RWPE2 (cell line): ENCODE measurements at regions not wholly inside any gene's neighbourhood (a gene's known extent, or its start where the extent isn't known, plus 50 kb on each side); places are given as distances from the start of the nearest gene placed in this dataset.

Experiments used
- ATAC-seq: fragments of 200-7000 bp; cut with Tn5 transposase; 3 replicates; pipeline ENCODE4 v1.9.1; 2021; ENCODE audit warnings: low read depth
- DNase-seq: peaks from one replicate; pipeline ENCODE4 v3.0.0-alpha.2; 2020; ENCODE audit warnings: low spot score
- H3K27ac ChIP-seq: fragments of 450-650 bp; 2 replicates; pipeline ENCODE4 v1.5.1; 2017; ENCODE audit warnings: mild to moderate bottlenecking; ENCODE audit not compliant: poor library complexity, severe bottlenecking
- H3K27me3 ChIP-seq: fragments of 250-450 bp; sonication (Bioruptor Pico); 2 replicates; pipeline ENCODE4 v1.5.1; 2021; ENCODE audit warnings: mild to moderate bottlenecking, moderate library complexity; ENCODE audit not compliant: insufficient read depth, poor library complexity, severe bottlenecking
- H3K36me3 ChIP-seq: fragments of 250-450 bp; sonication (Bioruptor Pico); 2 replicates; pipeline ENCODE4 v1.5.1; 2020; ENCODE audit warnings: low read depth, mild to moderate bottlenecking, moderate library complexity
- H3K4me1 ChIP-seq: fragments of 250-450 bp; sonication (Bioruptor Pico); 2 replicates; pipeline ENCODE4 v1.5.1; 2021; ENCODE audit warnings: mild to moderate bottlenecking, moderate library complexity; ENCODE audit not compliant: insufficient read depth, poor library complexity, severe bottlenecking
- H3K4me3 ChIP-seq: fragments of 250-450 bp; sonication (Bioruptor Pico); 2 replicates; pipeline ENCODE4 v1.5.1; 2021; ENCODE audit warnings: mild to moderate bottlenecking, moderate library complexity; ENCODE audit not compliant: severe bottlenecking
- H3K9me3 ChIP-seq: fragments of 250-450 bp; sonication (Bioruptor Pico); 2 replicates; pipeline ENCODE4 v1.5.1; 2021; ENCODE audit warnings: mild to moderate bottlenecking, moderate library complexity; ENCODE audit not compliant: severe bottlenecking
- TF ChIP-seq, protein P1 (sequence below): fragments of 450-650 bp; IDR thresholded peaks from one replicate; pipeline ENCODE4 v1.5.1; 2017; ENCODE audit warnings: mild to moderate bottlenecking, moderate library complexity; ENCODE audit not compliant: poor library complexity, severe bottlenecking

DNA sequence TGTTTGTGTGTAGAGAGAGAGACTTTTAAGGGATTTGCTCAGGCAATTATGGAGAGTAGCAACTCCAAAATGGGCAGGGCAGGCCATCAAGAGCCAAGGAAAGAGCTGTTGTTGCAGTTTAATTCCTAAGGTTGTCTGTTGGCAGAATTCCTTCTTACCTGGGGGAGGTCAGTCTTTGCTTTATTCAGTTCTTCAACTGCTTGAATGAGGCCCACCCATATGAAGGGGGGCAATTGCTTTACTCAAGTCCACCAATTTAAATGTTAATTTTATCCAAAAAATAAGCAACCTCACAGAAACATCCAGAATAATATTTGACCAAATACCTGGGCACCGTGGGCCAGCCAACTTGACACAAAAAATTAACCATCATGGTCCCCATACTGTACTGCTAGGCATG lies 137.7 kb upstream of the KLHL25 start:
- no peaks in the 10 kb centered on the region for H3K36me3 ChIP-seq
- TF ChIP-seq, protein P1, sequence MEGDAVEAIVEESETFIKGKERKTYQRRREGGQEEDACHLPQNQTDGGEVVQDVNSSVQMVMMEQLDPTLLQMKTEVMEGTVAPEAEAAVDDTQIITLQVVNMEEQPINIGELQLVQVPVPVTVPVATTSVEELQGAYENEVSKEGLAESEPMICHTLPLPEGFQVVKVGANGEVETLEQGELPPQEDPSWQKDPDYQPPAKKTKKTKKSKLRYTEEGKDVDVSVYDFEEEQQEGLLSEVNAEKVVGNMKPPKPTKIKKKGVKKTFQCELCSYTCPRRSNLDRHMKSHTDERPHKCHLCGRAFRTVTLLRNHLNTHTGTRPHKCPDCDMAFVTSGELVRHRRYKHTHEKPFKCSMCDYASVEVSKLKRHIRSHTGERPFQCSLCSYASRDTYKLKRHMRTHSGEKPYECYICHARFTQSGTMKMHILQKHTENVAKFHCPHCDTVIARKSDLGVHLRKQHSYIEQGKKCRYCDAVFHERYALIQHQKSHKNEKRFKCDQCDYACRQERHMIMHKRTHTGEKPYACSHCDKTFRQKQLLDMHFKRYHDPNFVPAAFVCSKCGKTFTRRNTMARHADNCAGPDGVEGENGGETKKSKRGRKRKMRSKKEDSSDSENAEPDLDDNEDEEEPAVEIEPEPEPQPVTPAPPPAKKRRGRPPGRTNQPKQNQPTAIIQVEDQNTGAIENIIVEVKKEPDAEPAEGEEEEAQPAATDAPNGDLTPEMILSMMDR = no peak
- H3K27ac ChIP-seq = no peak overlapping the region

GRCh38 chr15:85934691-85935090 lies 140.0 kb upstream of the KLHL25 start:
- Histone ChIP-seq H3K27ac (no peak overlapping the region), H3K4me1 (no peaks in the 10 kb centered on the region), H3K27me3 (no peaks in the 10 kb centered on the region), H3K36me3 (no peaks in the 10 kb centered on the region), H3K4me3 (no peak overlapping the region), H3K9me3 (no peaks in the 10 kb centered on the region)
- no peak for ATAC-seq
- TF ChIP-seq, protein P1 = no peak
- no peak for DNase-seq

More for the DNA sequence above, 137.7 kb upstream of the KLHL25 start:
- DNase-seq (no peak), ATAC-seq (no peak)
- Histone ChIP-seq H3K9me3 (no peaks in the 10 kb centered on the region), H3K4me1 (no peaks in the 10 kb centered on the region), H3K4me3 (no peak overlapping the region), H3K27me3 (no peaks in the 10 kb centered on the region)

- TF ChIP-seq, protein P1 = no peak
- Histone ChIP-seq H3K27ac (no peak overlapping the region), H3K9me3 (no peaks in the 10 kb centered on the region), H3K36me3 (no peaks in the 10 kb centered on the region), H3K27me3 (no peaks in the 10 kb centered on the region), H3K4me3 (no peak overlapping the region), H3K4me1 (no peaks in the 10 kb centered on the region)
- DNase-seq (no peak), ATAC-seq (no peak)
Measured at GRCh38 chr15:85935182-85935581, 140.5 kb upstream of the KLHL25 start.

GRCh38 chr15:85937661-85938060 lies 142.0 kb upstream of the AGBL1 start:
- H3K27ac ChIP-seq = no peak overlapping the region

DNA sequence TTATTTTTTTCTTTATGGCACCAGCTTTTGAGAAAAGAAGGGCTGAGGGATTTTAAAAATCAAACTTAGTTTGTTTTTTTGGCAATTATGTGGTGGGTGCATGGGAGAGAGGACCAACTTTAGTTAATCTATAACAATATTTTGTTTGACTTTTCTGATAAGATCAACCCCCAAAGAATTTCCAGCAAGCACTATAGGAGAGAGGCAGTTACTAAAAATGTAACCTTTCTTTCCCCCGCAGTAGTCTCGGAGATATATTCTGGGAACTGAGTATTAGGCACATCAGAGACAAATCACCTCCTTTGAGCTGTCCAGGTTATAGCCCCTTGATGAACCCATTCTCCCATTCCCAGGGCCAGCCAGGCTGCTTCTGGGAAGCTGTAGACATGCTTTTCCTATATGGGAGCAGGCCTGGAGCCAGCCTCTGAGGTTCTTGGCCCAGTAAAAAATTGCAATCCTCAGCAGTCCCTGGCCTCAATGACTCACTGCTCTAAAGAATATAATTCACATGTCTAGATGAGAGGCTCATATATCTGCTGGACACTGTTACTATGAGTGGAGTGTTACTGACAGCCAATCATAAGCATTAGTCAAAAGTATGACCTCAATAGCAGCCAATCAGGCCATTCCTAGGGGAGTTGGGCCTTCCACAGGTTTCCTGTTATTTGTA lies 138.3 kb upstream of the AGBL1 start:
- DNase-seq (no peak), ATAC-seq (peak; percentile 95)
- TF ChIP-seq, protein P1 = no peak
- Histone ChIP-seq H3K27ac (no peak overlapping the region), H3K27me3 (no peaks in the 10 kb centered on the region), H3K4me3 (no peak overlapping the region), H3K9me3 (no peaks in the 10 kb centered on the region), H3K36me3 (no peaks in the 10 kb centered on the region), H3K4me1 (peaks cover 2% of the 10 kb centered on the region)

More at GRCh38 chr15:85937661-85938060, 142.0 kb upstream of the AGBL1 start:
- Histone ChIP-seq H3K4me1 (peaks cover 2% of the 10 kb centered on the region), H3K27me3 (no peaks in the 10 kb centered on the region), H3K4me3 (no peak overlapping the region), H3K9me3 (no peaks in the 10 kb centered on the region), H3K36me3 (no peaks in the 10 kb centered on the region)
- no peak for ATAC-seq
- no peak for DNase-seq
- TF ChIP-seq, protein P1 = no peak
